GM12872 (cell line): ENCODE measurements at regions not wholly inside any gene's neighbourhood (a gene's known extent, or its start where the extent isn't known, plus 50 kb on each side); places are given as distances from the start of the nearest gene placed in this dataset.

Source experiments
- CTCF ChIP-seq: IDR thresholded peaks from 3 replicates; pipeline ENCODE4 v1.5.1; 2011; ENCODE audit warnings: low read depth, mild to moderate bottlenecking, low read length, moderate library complexity; ENCODE audit not compliant: insufficient read depth

- no peak for TF ChIP-seq CTCF
Observed at GRCh38 chr1:56074007-56074651, 505.2 kb downstream of the PLPP3 start.

- no peak for TF ChIP-seq CTCF
Observed at GRCh38 chr1:56073614-56074006, 505.8 kb downstream of the PLPP3 start.

- TF ChIP-seq CTCF = no peak
Observed at GRCh38 chr1:56073206-56073605, 506.2 kb downstream of the PLPP3 start.

GRCh38 chr1:56072310-56072709 is 507.1 kb downstream of the PLPP3 start:
- TF ChIP-seq CTCF = no peak

- no peak for TF ChIP-seq CTCF
Observed at GRCh38 chr1:56071351-56071750, 508.0 kb downstream of the PLPP3 start.

GRCh38 chr1:56070601-56071000 is 508.8 kb downstream of the PLPP3 start:
- no peak for TF ChIP-seq CTCF

GRCh38 chr1:56069824-56070223 is 509.5 kb downstream of the PLPP3 start:
- no peak for TF ChIP-seq CTCF

- TF ChIP-seq CTCF = no peak
Observed at GRCh38 chr1:56068908-56069307, 510.5 kb downstream of the PLPP3 start.
